IMR-90 (cell line): ENCODE measurements at regions not wholly inside any gene's neighbourhood (a gene's known extent, or its start where the extent isn't known, plus 50 kb on each side); places are given as distances from the start of the nearest gene placed in this dataset.

Experiments used
- ATAC-seq: fragments of 200-7000 bp; cut with Tn5 transposase; 2 replicates; pipeline ENCODE4 v1.9.1; 2020; ENCODE audit warnings: low read depth, mild to moderate bottlenecking, moderate library complexity
- BruUV-seq: library from RNA; stranded (reverse); fragments of 400-500 nt; replicated peaks from 2 replicates; lab custom pipeline; 2021; lab: Mats Ljungman, UMichigan
- CTCF ChIA-PET: fragments of 300-600 bp; formaldehyde crosslinking; extraction: SDS; loops from one replicate; lab custom pipeline; 2021; ENCODE audit warnings: antibody characterized with exemption; lab: Yijun Ruan, JAX
- POLR2A ChIA-PET: fragments of 300-600 bp; sonication (Branson Sonifier 250); formaldehyde crosslinking; loops from one replicate; lab custom pipeline; 2022; ENCODE audit warnings: antibody characterized with exemption; ENCODE audit not compliant: unreplicated experiment; lab: Charles Lee
- DNase-seq: peaks from one replicate; pipeline ENCODE4 v3.0.0; 2013
- H2AFZ ChIP-seq: replicated peaks from 2 replicates; pipeline ENCODE3; 2013; ENCODE audit warnings: low read length, mild to moderate bottlenecking; ENCODE audit not compliant: poor library complexity
- H2AK5ac ChIP-seq: 2 replicates; pipeline ENCODE4 v1.6.1; 2013; ENCODE audit warnings: low read depth, low read length, inconsistent platforms
- H2AK9ac ChIP-seq: replicated peaks from 2 replicates; pipeline ENCODE3; 2013; ENCODE audit warnings: mild to moderate bottlenecking, low read depth, low read length, moderate library complexity; ENCODE audit not compliant: poor library complexity
- H2BK120ac ChIP-seq: 2 replicates; pipeline ENCODE4 v1.6.1; 2013; ENCODE audit warnings: low read depth, low read length, inconsistent platforms
- H2BK15ac ChIP-seq: 3 replicates; pipeline ENCODE4 v1.6.1; 2013; ENCODE audit warnings: low read depth, low read length, inconsistent platforms
- H2BK20ac ChIP-seq: 2 replicates; pipeline ENCODE4 v1.6.1; 2013; ENCODE audit warnings: low read depth, mild to moderate bottlenecking, inconsistent platforms, low read length, moderate library complexity
- H2BK5ac ChIP-seq: 2 replicates; pipeline ENCODE4 v1.6.1; 2013; ENCODE audit warnings: mild to moderate bottlenecking, low read depth, low read length, inconsistent platforms; ENCODE audit not compliant: poor library complexity, severe bottlenecking
- H3K14ac ChIP-seq: replicated peaks from 2 replicates; pipeline ENCODE4 v1.6.1; 2013; ENCODE audit warnings: low read depth, low read length, inconsistent platforms
- H3K18ac ChIP-seq: 2 replicates; pipeline ENCODE4 v1.6.1; 2013; ENCODE audit warnings: low read depth, low read length, control low read depth
- H3K23ac ChIP-seq: 2 replicates; pipeline ENCODE4 v1.6.1; 2013; ENCODE audit warnings: low read depth, low read length, inconsistent platforms
- H3K27ac ChIP-seq: 2 replicates; pipeline ENCODE4 v1.5.1; 2013; ENCODE audit warnings: mild to moderate bottlenecking, control low read depth, low read length; ENCODE audit not compliant: insufficient read depth
- H3K27me3 ChIP-seq: 2 replicates; pipeline ENCODE4 v1.6.1; 2013; ENCODE audit warnings: low read length; ENCODE audit not compliant: control insufficient read depth, insufficient read depth
- H3K36me3 ChIP-seq: 2 replicates; pipeline ENCODE4 v1.6.1; 2013; ENCODE audit warnings: low read length, mixed read lengths; ENCODE audit not compliant: control insufficient read depth, insufficient read depth
- H3K4ac ChIP-seq: 2 replicates; pipeline ENCODE4 v1.6.1; 2013; ENCODE audit warnings: low read depth, low read length, inconsistent platforms
- H3K4me1 ChIP-seq: 2 replicates; pipeline ENCODE4 v1.6.1; 2013; ENCODE audit warnings: low read length, mixed read lengths; ENCODE audit not compliant: control insufficient read depth, insufficient read depth
- H3K4me2 ChIP-seq: 2 replicates; pipeline ENCODE4 v1.6.1; 2013; ENCODE audit warnings: low read depth, mild to moderate bottlenecking, control low read depth, low read length, moderate library complexity
- H3K4me3 ChIP-seq: 2 replicates; pipeline ENCODE4 v1.5.1; 2013; ENCODE audit warnings: low read depth, mild to moderate bottlenecking, control low read depth, low read length, moderate library complexity; ENCODE audit not compliant: insufficient read depth
- H3K56ac ChIP-seq: 2 replicates; pipeline ENCODE4 v1.6.1; 2013; ENCODE audit warnings: low read length, inconsistent platforms; ENCODE audit not compliant: insufficient read depth; ENCODE audit errors: extremely low read depth
- H3K79me1 ChIP-seq, 2 experiments: 2 replicates each; pipeline ENCODE4 v1.6.1; 2013; ENCODE audit warnings: low read length in 2 of 2, inconsistent platforms in 1 of 2, low read depth in 1 of 2
- H3K9ac ChIP-seq: 2 replicates; pipeline ENCODE4 v1.6.1; 2013; ENCODE audit warnings: low read depth, low read length, control low read depth
- H3K9me1 ChIP-seq: 2 replicates; pipeline ENCODE4 v1.6.1; 2013; ENCODE audit warnings: low read length, inconsistent platforms; ENCODE audit not compliant: insufficient read depth
- H3K9me3 ChIP-seq: 2 replicates; pipeline ENCODE4 v1.6.1; 2013; ENCODE audit warnings: low read length; ENCODE audit not compliant: control insufficient read depth, insufficient read depth
- H4K20me1 ChIP-seq: 2 replicates; pipeline ENCODE4 v1.6.1; 2013; ENCODE audit warnings: low read length, inconsistent platforms; ENCODE audit not compliant: insufficient read depth
- H4K5ac ChIP-seq: 2 replicates; pipeline ENCODE4 v1.6.1; 2013; ENCODE audit warnings: mild to moderate bottlenecking, low read depth, low read length, control low read depth
- H4K8ac ChIP-seq, 2 experiments: 2 replicates each; pipeline ENCODE4 v1.6.1; 2013; ENCODE audit warnings: low read depth in 2 of 2, low read length in 2 of 2, control low read depth in 1 of 2, inconsistent platforms in 1 of 2
- H4K91ac ChIP-seq: 2 replicates; pipeline ENCODE4 v1.6.1; 2013; ENCODE audit warnings: low read depth, low read length, inconsistent platforms; ENCODE audit not compliant: insufficient read depth
- BHLHE40 ChIP-seq: fragments of 150-350 bp; IDR thresholded peaks from 2 replicates; pipeline ENCODE4 v1.6.1; 2016; ENCODE audit warnings: mild to moderate bottlenecking, low read depth, low read length
- CEBPB ChIP-seq: IDR thresholded peaks from 2 replicates; pipeline ENCODE4 v1.6.1; 2012; ENCODE audit warnings: low read depth, low read length, improper control_type of control experiment
- CHD1 ChIP-seq: IDR thresholded peaks from 2 replicates; pipeline ENCODE4 v1.6.1; 2012; ENCODE audit warnings: low read depth, low read length, improper control_type of control experiment
- CTCF ChIP-seq: conservative IDR thresholded peaks from 2 replicates; pipeline ENCODE4 v1.5.1; 2012; ENCODE audit warnings: mild to moderate bottlenecking, low read depth, low read length, improper control_type of control experiment
- ELK1 ChIP-seq: fragments of 150-350 bp; IDR thresholded peaks from 2 replicates; pipeline ENCODE4 v1.6.1; 2016; ENCODE audit warnings: low read depth, mild to moderate bottlenecking, low read length, moderate library complexity, borderline replicate concordance
- FOS ChIP-seq: fragments of 150-350 bp; IDR thresholded peaks from 2 replicates; pipeline ENCODE4 v1.6.1; 2016; ENCODE audit warnings: low read depth, low read length
- MAFK ChIP-seq: IDR thresholded peaks from 2 replicates; pipeline ENCODE4 v1.6.1; 2012; ENCODE audit warnings: low read depth, low read length, improper control_type of control experiment
- MAZ ChIP-seq: IDR thresholded peaks from 2 replicates; pipeline ENCODE4 v1.6.1; 2012; ENCODE audit warnings: low read depth, mild to moderate bottlenecking, low read length, improper control_type of control experiment, moderate library complexity, borderline replicate concordance
- MXI1 ChIP-seq: IDR thresholded peaks from 2 replicates; pipeline ENCODE4 v1.6.1; 2012; ENCODE audit warnings: low read depth, mild to moderate bottlenecking, low read length, moderate library complexity, borderline replicate concordance
- NFE2L2 ChIP-seq: fragments of 150-350 bp; IDR thresholded peaks from 2 replicates; pipeline ENCODE4 v1.6.1; 2016; ENCODE audit warnings: low read depth, mild to moderate bottlenecking, low read length
- POLR2A ChIP-seq: IDR thresholded peaks from 2 replicates; pipeline ENCODE4 v1.6.1; 2012; ENCODE audit warnings: mild to moderate bottlenecking, low read depth, low read length
- RAD21 ChIP-seq: IDR thresholded peaks from 2 replicates; pipeline ENCODE4 v1.6.1; 2012; ENCODE audit warnings: low read length, improper control_type of control experiment
- RCOR1 ChIP-seq: IDR thresholded peaks from 2 replicates; pipeline ENCODE4 v1.6.1; 2012; ENCODE audit warnings: mild to moderate bottlenecking, low read length, improper control_type of control experiment; ENCODE audit not compliant: insufficient replicate concordance
- RFX5 ChIP-seq: IDR thresholded peaks from 2 replicates; pipeline ENCODE4 v1.8.0; 2012; ENCODE audit warnings: low read depth, mild to moderate bottlenecking, low read length, moderate library complexity
- SMC3 ChIP-seq: fragments of 150-350 bp; IDR thresholded peaks from 2 replicates; pipeline ENCODE4 v1.6.1; 2016; ENCODE audit warnings: low read depth, mild to moderate bottlenecking, antibody characterized with exemption, low read length, moderate library complexity
- whole genome bisulfite sequencing, 2 experiments: methylation state at CpG; one replicate each; pipeline versions ENCODE4 v1.1.5 to v1.1.7; 2013; ENCODE audit warnings: missing lambda C conversion rate in 2 of 2; ENCODE audit not compliant: insufficient read length in 1 of 2; ENCODE audit errors: extremely low coverage in 2 of 2; 5-methylcytosine and 5-hydroxymethylcytosine counted together
- dilution Hi-C: fragments of 300-500 bp; cut with HindIII; formaldehyde crosslinking; loops from one replicate; pipeline ENCODE4 v1.14.3; 2018; ENCODE audit warnings: low sequenced_read_pairs; ENCODE audit not compliant: unreplicated experiment
- in situ Hi-C: fragments of 300-500 bp; cut with MboI; formaldehyde crosslinking; loops from 3 replicates; pipeline ENCODE4 v1.14.3; 2019; ENCODE audit warnings: low sequenced_read_pairs, inconsistent platforms, mixed read lengths
- intact Hi-C: fragments of 100-400 bp; cut with micrococcal nuclease; formaldehyde crosslinking; loops from 2 replicates; pipeline ENCODE4 v1.10.0; 2022
- TF ChIP-seq, protein P1 (sequence below): fragments of 150-350 bp; IDR thresholded peaks from 2 replicates; pipeline ENCODE4 v1.6.1; 2017; ENCODE audit warnings: mild to moderate bottlenecking, antibody characterized with exemption, low read length, low read depth

GRCh38 chr3:6273878-6274277, 587.0 kb upstream of the GRM7 start:
- 60% methylated on average over 1 of the region's 3 CpGs; no CpG with 5 or more reads in 1 of the 2 experiments for WGBS, 2 experiments

More at GRCh38 chr3:6273878-6274277, 587.0 kb upstream of the GRM7 start:
- Histone ChIP-seq H2BK15ac (no peak overlapping the region), H3K27ac (no peak overlapping the region), H3K4me2 (no peak overlapping the region), H3K27me3 (no peaks in the 10 kb centered on the region), H3K36me3 (no peaks in the 10 kb centered on the region), H3K9ac (no peak overlapping the region), H3K9me1 (no peaks in the 10 kb centered on the region), H3K4ac (no peak overlapping the region), H3K79me1 (no peaks in the 10 kb centered on the region), H2BK5ac (no peak overlapping the region), H2AK9ac (no peak overlapping the region), H3K4me3 (no peak overlapping the region), H2AFZ (no peak overlapping the region), H3K4me1 (no peaks in the 10 kb centered on the region), H3K14ac (no peak overlapping the region), H4K91ac (no peak overlapping the region), H4K5ac (no peak overlapping the region), H4K20me1 (no peaks in the 10 kb centered on the region), H2BK20ac (no peak overlapping the region), H3K56ac (no peak overlapping the region), H3K9me3 (peaks cover 6% of the 10 kb centered on the region; the same call in 1 of the 2 replicates), H4K8ac (no peak overlapping the region), H3K18ac (no peak overlapping the region), H3K23ac (no peak overlapping the region), H2AK5ac (no peak overlapping the region), H2BK120ac (no peak overlapping the region)
- ChIA-PET POLR2A (no interaction called here), CTCF (no interaction called here)
- dilution Hi-C loops (no loop called here), in situ Hi-C loops (no loop called here), intact Hi-C loops (no loop called here)
- TF ChIP-seq RFX5 = no peak
- TF ChIP-seq, protein P1, sequence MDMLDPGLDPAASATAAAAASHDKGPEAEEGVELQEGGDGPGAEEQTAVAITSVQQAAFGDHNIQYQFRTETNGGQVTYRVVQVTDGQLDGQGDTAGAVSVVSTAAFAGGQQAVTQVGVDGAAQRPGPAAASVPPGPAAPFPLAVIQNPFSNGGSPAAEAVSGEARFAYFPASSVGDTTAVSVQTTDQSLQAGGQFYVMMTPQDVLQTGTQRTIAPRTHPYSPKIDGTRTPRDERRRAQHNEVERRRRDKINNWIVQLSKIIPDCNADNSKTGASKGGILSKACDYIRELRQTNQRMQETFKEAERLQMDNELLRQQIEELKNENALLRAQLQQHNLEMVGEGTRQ = no peak
- no peak for TF ChIP-seq NFE2L2
- no peak for TF ChIP-seq CEBPB
- TF ChIP-seq RCOR1 = no peak
- TF ChIP-seq MAZ = no peak
- TF ChIP-seq SMC3 = no peak
- TF ChIP-seq RAD21 = no peak
- no peak for TF ChIP-seq MAFK
- TF ChIP-seq POLR2A = no peak
- no peak for TF ChIP-seq CTCF
- no peak for TF ChIP-seq MXI1
- TF ChIP-seq CHD1 = no peak
- no peak for TF ChIP-seq BHLHE40
- no peak for TF ChIP-seq ELK1
- TF ChIP-seq FOS = no peak
- DNase-seq (no peak), ATAC-seq (no peak)
- no TSS peak for BruUV-seq
